ENCODE measurements at regions not wholly inside any gene's neighbourhood (a gene's known extent, or its start where the extent isn't known, plus 50 kb on each side); places are given as distances from the start of the nearest gene placed in this dataset.
A peak's percentile ranks its signal among the peaks of the same experiment; 100 is the strongest.

GRCh38 chr21:38985568-38986378 is 180.0 kb downstream of the ETS2 start:
- H3K27me3 ChIP-seq (ENCODE audit: control insufficient read depth, insufficient read depth, low read length), result no peaks in the 10 kb centered on the region
- no peaks in the 10 kb centered on the region for H3K36me3 ChIP-seq (ENCODE audit: control insufficient read depth, insufficient read depth, low read length)
- H3K27ac ChIP-seq (ENCODE audit: low read depth, low read length), result peak overlapping the region; percentile 65
- no peak overlapping the region for H3K9ac ChIP-seq (ENCODE audit: low read length)
- no peak overlapping the region for H3K4me3 ChIP-seq (ENCODE audit: low read length)
- H3K4me1 ChIP-seq (ENCODE audit: control insufficient read depth, insufficient read depth, low read length), result peaks cover 47% of the 10 kb centered on the region

- peak overlapping the region; percentile 65 for H3K27ac ChIP-seq (ENCODE audit: low read depth, low read length)
- no peak overlapping the region for H3K4me3 ChIP-seq (ENCODE audit: low read length)
- H3K27me3 ChIP-seq (ENCODE audit: control insufficient read depth, insufficient read depth, low read length), result no peaks in the 10 kb centered on the region
- no peaks in the 10 kb centered on the region for H3K36me3 ChIP-seq (ENCODE audit: control insufficient read depth, insufficient read depth, low read length)
- peaks cover 42% of the 10 kb centered on the region for H3K4me1 ChIP-seq (ENCODE audit: control insufficient read depth, insufficient read depth, low read length)
- H3K9ac ChIP-seq (ENCODE audit: low read length), result no peak overlapping the region
Observed at GRCh38 chr21:38984982-38985567, 179.3 kb downstream of the ETS2 start.

- peaks cover 36% of the 10 kb centered on the region for H3K4me1 ChIP-seq (ENCODE audit: control insufficient read depth, insufficient read depth, low read length)
Observed at GRCh38 chr21:38984568-38984967, 178.8 kb downstream of the ETS2 start.

GRCh38 chr21:38983560-38983959 is 177.8 kb downstream of the ETS2 start:
- peaks cover 26% of the 10 kb centered on the region for H3K4me1 ChIP-seq (ENCODE audit: control insufficient read depth, insufficient read depth, low read length)
- H3K9ac ChIP-seq (ENCODE audit: low read length), result no peak overlapping the region
- H3K36me3 ChIP-seq (ENCODE audit: control insufficient read depth, insufficient read depth, low read length), result no peaks in the 10 kb centered on the region
- no peak overlapping the region for H3K4me3 ChIP-seq (ENCODE audit: low read length)
- no peaks in the 10 kb centered on the region for H3K27me3 ChIP-seq (ENCODE audit: control insufficient read depth, insufficient read depth, low read length)
- H3K27ac ChIP-seq (ENCODE audit: low read depth, low read length), result no peak overlapping the region

More at GRCh38 chr21:38984568-38984967, 178.8 kb downstream of the ETS2 start:
- H3K27me3 ChIP-seq (ENCODE audit: control insufficient read depth, insufficient read depth, low read length), result no peaks in the 10 kb centered on the region
- H3K36me3 ChIP-seq (ENCODE audit: control insufficient read depth, insufficient read depth, low read length), result no peaks in the 10 kb centered on the region
- H3K27ac ChIP-seq (ENCODE audit: low read depth, low read length), result peak overlapping the region; percentile 65
- no peak overlapping the region for H3K4me3 ChIP-seq (ENCODE audit: low read length)
- H3K9ac ChIP-seq (ENCODE audit: low read length), result no peak overlapping the region

- H3K4me3 ChIP-seq (ENCODE audit: low read length), result no peak overlapping the region
Observed at GRCh38 chr21:38982804-38983203, 177.1 kb downstream of the ETS2 start.

GRCh38 chr21:38982096-38982495 is 176.4 kb downstream of the ETS2 start:
- H3K4me3 ChIP-seq (ENCODE audit: low read length), result no peak overlapping the region
- no peak overlapping the region for H3K9ac ChIP-seq (ENCODE audit: low read length)
- H3K27ac ChIP-seq (ENCODE audit: low read depth, low read length), result no peak overlapping the region
- no peaks in the 10 kb centered on the region for H3K27me3 ChIP-seq (ENCODE audit: control insufficient read depth, insufficient read depth, low read length)
- H3K4me1 ChIP-seq (ENCODE audit: control insufficient read depth, insufficient read depth, low read length), result peaks cover 15% of the 10 kb centered on the region
- H3K36me3 ChIP-seq (ENCODE audit: control insufficient read depth, insufficient read depth, low read length), result no peaks in the 10 kb centered on the region

More at GRCh38 chr21:38982804-38983203, 177.1 kb downstream of the ETS2 start:
- Histone ChIP-seq H3K36me3 (ENCODE audit: control insufficient read depth, insufficient read depth, low read length) (no peaks in the 10 kb centered on the region), H3K27me3 (ENCODE audit: control insufficient read depth, insufficient read depth, low read length) (no peaks in the 10 kb centered on the region), H3K27ac (ENCODE audit: low read depth, low read length) (no peak overlapping the region), H3K9ac (ENCODE audit: low read length) (no peak overlapping the region), H3K4me1 (ENCODE audit: control insufficient read depth, insufficient read depth, low read length) (peaks cover 22% of the 10 kb centered on the region)

GRCh38 chr21:38980416-38981313 is 174.9 kb downstream of the ETS2 start:
- Histone ChIP-seq H3K4me1 (ENCODE audit: control insufficient read depth, insufficient read depth, low read length) (peaks cover 10% of the 10 kb centered on the region), H3K27me3 (ENCODE audit: control insufficient read depth, insufficient read depth, low read length) (no peaks in the 10 kb centered on the region), H3K36me3 (ENCODE audit: control insufficient read depth, insufficient read depth, low read length) (no peaks in the 10 kb centered on the region), H3K27ac (ENCODE audit: low read depth, low read length) (no peak overlapping the region), H3K9ac (ENCODE audit: low read length) (no peak overlapping the region), H3K4me3 (ENCODE audit: low read length) (no peak overlapping the region)

GRCh38 chr21:38979271-38980121 is 173.8 kb downstream of the ETS2 start:
- no peaks in the 10 kb centered on the region for H3K36me3 ChIP-seq (ENCODE audit: control insufficient read depth, insufficient read depth, low read length)

GRCh38 chr21:38976900-38977299 is 171.2 kb downstream of the ETS2 start:
- H3K4me3 ChIP-seq (ENCODE audit: low read length), result no peak overlapping the region
- no peaks in the 10 kb centered on the region for H3K4me1 ChIP-seq (ENCODE audit: control insufficient read depth, insufficient read depth, low read length)
- no peak overlapping the region for H3K9ac ChIP-seq (ENCODE audit: low read length)
- H3K27me3 ChIP-seq (ENCODE audit: control insufficient read depth, insufficient read depth, low read length), result no peaks in the 10 kb centered on the region
- no peaks in the 10 kb centered on the region for H3K36me3 ChIP-seq (ENCODE audit: control insufficient read depth, insufficient read depth, low read length)
- H3K27ac ChIP-seq (ENCODE audit: low read depth, low read length), result no peak overlapping the region

More at GRCh38 chr21:38979271-38980121, 173.8 kb downstream of the ETS2 start:
- Histone ChIP-seq H3K4me3 (ENCODE audit: low read length) (no peak overlapping the region), H3K27me3 (ENCODE audit: control insufficient read depth, insufficient read depth, low read length) (no peaks in the 10 kb centered on the region), H3K4me1 (ENCODE audit: control insufficient read depth, insufficient read depth, low read length) (no peaks in the 10 kb centered on the region), H3K9ac (ENCODE audit: low read length) (no peak overlapping the region), H3K27ac (ENCODE audit: low read depth, low read length) (no peak overlapping the region)

- H3K36me3 ChIP-seq (ENCODE audit: control insufficient read depth, insufficient read depth, low read length), result no peaks in the 10 kb centered on the region
- no peaks in the 10 kb centered on the region for H3K4me1 ChIP-seq (ENCODE audit: control insufficient read depth, insufficient read depth, low read length)
- no peak overlapping the region for H3K9ac ChIP-seq (ENCODE audit: low read length)
- no peak overlapping the region for H3K27ac ChIP-seq (ENCODE audit: low read depth, low read length)
- no peak overlapping the region for H3K4me3 ChIP-seq (ENCODE audit: low read length)
- H3K27me3 ChIP-seq (ENCODE audit: control insufficient read depth, insufficient read depth, low read length), result no peaks in the 10 kb centered on the region
Observed at GRCh38 chr21:38973552-38973951, 167.8 kb downstream of the ETS2 start.

- no peak overlapping the region for H3K27ac ChIP-seq (ENCODE audit: low read depth, low read length)
- no peak overlapping the region for H3K4me3 ChIP-seq (ENCODE audit: low read length)
- no peaks in the 10 kb centered on the region for H3K27me3 ChIP-seq (ENCODE audit: control insufficient read depth, insufficient read depth, low read length)
- H3K4me1 ChIP-seq (ENCODE audit: control insufficient read depth, insufficient read depth, low read length), result no peaks in the 10 kb centered on the region
- H3K9ac ChIP-seq (ENCODE audit: low read length), result no peak overlapping the region
- no peaks in the 10 kb centered on the region for H3K36me3 ChIP-seq (ENCODE audit: control insufficient read depth, insufficient read depth, low read length)
Observed at GRCh38 chr21:38972078-38972477, 166.3 kb downstream of the ETS2 start.

Data from rectal smooth muscle tissue (tissue), 1 donor.